PFSK-1 (cell line): ENCODE measurements at regions not wholly inside any gene's neighbourhood (a gene's known extent, or its start where the extent isn't known, plus 50 kb on each side); places are given as distances from the start of the nearest gene placed in this dataset.

Experiments
- POLR2AphosphoS5 ChIP-seq: IDR thresholded peaks from 2 replicates; pipeline ENCODE4 v1.6.1; 2012; ENCODE audit warnings: low read depth, mild to moderate bottlenecking, control low read depth, low read length, moderate library complexity
- TAF1 ChIP-seq: IDR thresholded peaks from 2 replicates; pipeline ENCODE4 v1.6.1; 2012; ENCODE audit warnings: low read length, control low read depth, borderline replicate concordance; ENCODE audit not compliant: insufficient read depth
- TF ChIP-seq, protein P1 (sequence below), 2 experiments: IDR thresholded peaks; 2 replicates each; pipeline versions ENCODE4 v1.6.1 to v1.8.0; 2011 to 2012; ENCODE audit warnings: low read depth in 2 of 2, low read length in 2 of 2, control low read depth in 1 of 2, inconsistent platforms in 1 of 2, mild to moderate bottlenecking in 1 of 2, moderate library complexity in 1 of 2; ENCODE audit not compliant: insufficient read depth in 1 of 2

GRCh38 chr1:161440312-161440894, 64.9 kb upstream of the FCGR2A start:
- no peak for TF ChIP-seq TAF1
- TF ChIP-seq, protein P1, sequence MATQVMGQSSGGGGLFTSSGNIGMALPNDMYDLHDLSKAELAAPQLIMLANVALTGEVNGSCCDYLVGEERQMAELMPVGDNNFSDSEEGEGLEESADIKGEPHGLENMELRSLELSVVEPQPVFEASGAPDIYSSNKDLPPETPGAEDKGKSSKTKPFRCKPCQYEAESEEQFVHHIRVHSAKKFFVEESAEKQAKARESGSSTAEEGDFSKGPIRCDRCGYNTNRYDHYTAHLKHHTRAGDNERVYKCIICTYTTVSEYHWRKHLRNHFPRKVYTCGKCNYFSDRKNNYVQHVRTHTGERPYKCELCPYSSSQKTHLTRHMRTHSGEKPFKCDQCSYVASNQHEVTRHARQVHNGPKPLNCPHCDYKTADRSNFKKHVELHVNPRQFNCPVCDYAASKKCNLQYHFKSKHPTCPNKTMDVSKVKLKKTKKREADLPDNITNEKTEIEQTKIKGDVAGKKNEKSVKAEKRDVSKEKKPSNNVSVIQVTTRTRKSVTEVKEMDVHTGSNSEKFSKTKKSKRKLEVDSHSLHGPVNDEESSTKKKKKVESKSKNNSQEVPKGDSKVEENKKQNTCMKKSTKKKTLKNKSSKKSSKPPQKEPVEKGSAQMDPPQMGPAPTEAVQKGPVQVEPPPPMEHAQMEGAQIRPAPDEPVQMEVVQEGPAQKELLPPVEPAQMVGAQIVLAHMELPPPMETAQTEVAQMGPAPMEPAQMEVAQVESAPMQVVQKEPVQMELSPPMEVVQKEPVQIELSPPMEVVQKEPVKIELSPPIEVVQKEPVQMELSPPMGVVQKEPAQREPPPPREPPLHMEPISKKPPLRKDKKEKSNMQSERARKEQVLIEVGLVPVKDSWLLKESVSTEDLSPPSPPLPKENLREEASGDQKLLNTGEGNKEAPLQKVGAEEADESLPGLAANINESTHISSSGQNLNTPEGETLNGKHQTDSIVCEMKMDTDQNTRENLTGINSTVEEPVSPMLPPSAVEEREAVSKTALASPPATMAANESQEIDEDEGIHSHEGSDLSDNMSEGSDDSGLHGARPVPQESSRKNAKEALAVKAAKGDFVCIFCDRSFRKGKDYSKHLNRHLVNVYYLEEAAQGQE (IDR thresholded peaks at IDR 0.05; ENCODE audit: insufficient read depth in 1 of 2, low read depth in 2 of 2, low read length in 2 of 2), result no peak
- no peak for TF ChIP-seq POLR2AphosphoS5
